ENCODE measurements at regions not wholly inside any gene's neighbourhood (a gene's known extent, or its start where the extent isn't known, plus 50 kb on each side); places are given as distances from the start of the nearest gene placed in this dataset.

- H3K36me3 Mint-ChIP-seq: no peaks in the 10 kb centered on the region
- DNase-seq: no peak
Measured at GRCh38 chr2:19589791-19590190, 231.4 kb upstream of the OSR1 start.

GRCh38 chr2:19580830-19581229 lies 222.4 kb upstream of the OSR1 start:
- H3K9me3 ChIP-seq (ENCODE audit: low read length): no peaks in the 10 kb centered on the region
- DNase-seq: no peak
- no peaks in the 10 kb centered on the region for H3K36me3 Mint-ChIP-seq
- no peak overlapping the region for H3K4me3 Mint-ChIP-seq
- CTCF ChIA-PET: no interaction called here
- H3K4me1 ChIP-seq (ENCODE audit: insufficient read depth, low read length): no peaks in the 10 kb centered on the region
- no peaks in the 10 kb centered on the region for H3K36me3 ChIP-seq (ENCODE audit: insufficient read depth, low read length)
- no peak overlapping the region for H3K4me3 ChIP-seq (ENCODE audit: low read length)
- H3K9me3 Mint-ChIP-seq: peaks cover 0 to 7% (median 0%) of the 10 kb centered on the region in 5 donors
- H3K27ac Mint-ChIP-seq: no peak overlapping the region
- peaks cover 7 to 25% of the 10 kb centered on the region in 2 donors for H3K27me3 Mint-ChIP-seq
- no peaks in the 10 kb centered on the region for H3K4me1 Mint-ChIP-seq
- POLR2A ChIA-PET: no interaction called here
- H3K27ac ChIP-seq (ENCODE audit: low read depth, low read length): no peak overlapping the region
- no peaks in the 10 kb centered on the region for H3K27me3 ChIP-seq (ENCODE audit: insufficient read depth, low read length, poor library complexity, severe bottlenecking)

More at GRCh38 chr2:19589791-19590190, 231.4 kb upstream of the OSR1 start:
- H3K27me3 ChIP-seq (ENCODE audit: insufficient read depth, low read length, poor library complexity, severe bottlenecking): no peaks in the 10 kb centered on the region
- no peak overlapping the region for H3K4me3 ChIP-seq (ENCODE audit: low read length)
- H3K4me1 ChIP-seq (ENCODE audit: insufficient read depth, low read length): no peaks in the 10 kb centered on the region
- H3K4me1 Mint-ChIP-seq: no peaks in the 10 kb centered on the region
- peaks cover 0 to 3% (median 0%) of the 10 kb centered on the region in 5 donors for H3K9me3 Mint-ChIP-seq
- ChIA-PET POLR2A (no interaction called here), CTCF (no interaction called here)
- H3K27me3 Mint-ChIP-seq: peaks cover 0 to 1% of the 10 kb centered on the region in 2 donors
- H3K36me3 ChIP-seq (ENCODE audit: insufficient read depth, low read length): no peaks in the 10 kb centered on the region
- no peak overlapping the region for H3K27ac ChIP-seq (ENCODE audit: low read depth, low read length)
- H3K9me3 ChIP-seq (ENCODE audit: low read length): no peaks in the 10 kb centered on the region
- H3K4me3 Mint-ChIP-seq: no peak overlapping the region
- H3K27ac Mint-ChIP-seq: no peak overlapping the region

GRCh38 chr2:19580264-19580663 lies 221.8 kb upstream of the OSR1 start:
- Mint-ChIP-seq H3K9me3 (peaks cover 0 to 5% (median 0%) of the 10 kb centered on the region in 5 donors), H3K36me3 (no peaks in the 10 kb centered on the region), H3K4me1 (no peaks in the 10 kb centered on the region), H3K4me3 (no peak overlapping the region), H3K27ac (no peak overlapping the region), H3K27me3 (peaks cover 7 to 29% of the 10 kb centered on the region in 2 donors)
- Histone ChIP-seq H3K9me3 (ENCODE audit: low read length) (no peaks in the 10 kb centered on the region), H3K36me3 (ENCODE audit: insufficient read depth, low read length) (no peaks in the 10 kb centered on the region), H3K4me1 (ENCODE audit: insufficient read depth, low read length) (no peaks in the 10 kb centered on the region), H3K4me3 (ENCODE audit: low read length) (no peak overlapping the region), H3K27ac (ENCODE audit: low read depth, low read length) (no peak overlapping the region), H3K27me3 (ENCODE audit: insufficient read depth, low read length, poor library complexity, severe bottlenecking) (no peaks in the 10 kb centered on the region)
- DNase-seq: no peak
- POLR2A ChIA-PET: no interaction called here
- CTCF ChIA-PET: no interaction called here

GRCh38 chr2:19579461-19579860 lies 221.0 kb upstream of the OSR1 start:
- Histone ChIP-seq H3K4me3 (ENCODE audit: low read length) (no peak overlapping the region), H3K36me3 (ENCODE audit: insufficient read depth, low read length) (no peaks in the 10 kb centered on the region), H3K27ac (ENCODE audit: low read depth, low read length) (no peak overlapping the region), H3K9me3 (ENCODE audit: low read length) (no peaks in the 10 kb centered on the region), H3K4me1 (ENCODE audit: insufficient read depth, low read length) (no peaks in the 10 kb centered on the region), H3K27me3 (ENCODE audit: insufficient read depth, low read length, poor library complexity, severe bottlenecking) (no peaks in the 10 kb centered on the region)
- Mint-ChIP-seq H3K9me3 (peaks cover 0 to 5% (median 0%) of the 10 kb centered on the region in 5 donors), H3K27ac (no peak overlapping the region), H3K27me3 (peaks cover 7 to 36% of the 10 kb centered on the region in 2 donors), H3K36me3 (no peaks in the 10 kb centered on the region), H3K4me3 (no peak overlapping the region), H3K4me1 (no peaks in the 10 kb centered on the region)
- no peak for DNase-seq
- CTCF ChIA-PET: no interaction called here
- POLR2A ChIA-PET: no interaction called here

- Histone ChIP-seq H3K36me3 (ENCODE audit: insufficient read depth, low read length) (no peaks in the 10 kb centered on the region), H3K27ac (ENCODE audit: low read depth, low read length) (no peak overlapping the region), H3K4me1 (ENCODE audit: insufficient read depth, low read length) (no peaks in the 10 kb centered on the region), H3K4me3 (ENCODE audit: low read length) (no peak overlapping the region), H3K27me3 (ENCODE audit: insufficient read depth, low read length, poor library complexity, severe bottlenecking) (no peaks in the 10 kb centered on the region), H3K9me3 (ENCODE audit: low read length) (no peaks in the 10 kb centered on the region)
- Mint-ChIP-seq H3K4me3 (no peak overlapping the region), H3K27ac (no peak overlapping the region), H3K36me3 (no peaks in the 10 kb centered on the region), H3K27me3 (peaks cover 7 to 45% of the 10 kb centered on the region in 2 donors), H3K9me3 (peaks cover 0 to 5% (median 0%) of the 10 kb centered on the region in 5 donors), H3K4me1 (no peaks in the 10 kb centered on the region)
- DNase-seq: no peak
- POLR2A ChIA-PET: no interaction called here
- CTCF ChIA-PET: no interaction called here
Measured at GRCh38 chr2:19577723-19578122, 219.3 kb upstream of the OSR1 start.

GRCh38 chr2:19576411-19576810 lies 218.0 kb upstream of the OSR1 start:
- no peak for DNase-seq
- Histone ChIP-seq H3K4me3 (ENCODE audit: low read length) (no peak overlapping the region), H3K27ac (ENCODE audit: low read depth, low read length) (no peak overlapping the region), H3K9me3 (ENCODE audit: low read length) (no peaks in the 10 kb centered on the region), H3K36me3 (ENCODE audit: insufficient read depth, low read length) (no peaks in the 10 kb centered on the region), H3K27me3 (ENCODE audit: insufficient read depth, low read length, poor library complexity, severe bottlenecking) (no peaks in the 10 kb centered on the region), H3K4me1 (ENCODE audit: insufficient read depth, low read length) (no peaks in the 10 kb centered on the region)
- H3K4me3 Mint-ChIP-seq: no peak overlapping the region
- peaks cover 0 to 5% (median 0%) of the 10 kb centered on the region in 5 donors for H3K9me3 Mint-ChIP-seq
- no peaks in the 10 kb centered on the region for H3K4me1 Mint-ChIP-seq
- peaks cover 7 to 52% of the 10 kb centered on the region in 2 donors for H3K27me3 Mint-ChIP-seq
- POLR2A ChIA-PET: no interaction called here
- CTCF ChIA-PET: no interaction called here
- H3K36me3 Mint-ChIP-seq: no peaks in the 10 kb centered on the region
- no peak overlapping the region for H3K27ac Mint-ChIP-seq

GRCh38 chr2:19575641-19576040 lies 217.2 kb upstream of the OSR1 start:
- no peaks in the 10 kb centered on the region for H3K4me1 Mint-ChIP-seq
- Histone ChIP-seq H3K27ac (ENCODE audit: low read depth, low read length) (no peak overlapping the region), H3K4me1 (ENCODE audit: insufficient read depth, low read length) (no peaks in the 10 kb centered on the region), H3K36me3 (ENCODE audit: insufficient read depth, low read length) (no peaks in the 10 kb centered on the region), H3K4me3 (ENCODE audit: low read length) (no peak overlapping the region), H3K27me3 (ENCODE audit: insufficient read depth, low read length, poor library complexity, severe bottlenecking) (no peaks in the 10 kb centered on the region), H3K9me3 (ENCODE audit: low read length) (no peaks in the 10 kb centered on the region)
- peaks cover 0 to 5% (median 0%) of the 10 kb centered on the region in 5 donors for H3K9me3 Mint-ChIP-seq
- H3K27ac Mint-ChIP-seq: no peak overlapping the region
- CTCF ChIA-PET: no interaction called here
- DNase-seq: no peak
- peaks cover 5 to 55% of the 10 kb centered on the region in 2 donors for H3K27me3 Mint-ChIP-seq
- POLR2A ChIA-PET: no interaction called here
- H3K4me3 Mint-ChIP-seq: no peak overlapping the region
- H3K36me3 Mint-ChIP-seq: no peaks in the 10 kb centered on the region

GRCh38 chr2:19574778-19575260 lies 216.4 kb upstream of the OSR1 start:
- H3K36me3 Mint-ChIP-seq: no peaks in the 10 kb centered on the region
- H3K4me3 Mint-ChIP-seq: no peak overlapping the region
- H3K27me3 Mint-ChIP-seq: peaks cover under 1 to 51% of the 10 kb centered on the region in 2 donors
- DNase-seq: no peak
- ChIA-PET CTCF (no interaction called here), POLR2A (no interaction called here)
- Histone ChIP-seq H3K9me3 (ENCODE audit: low read length) (no peaks in the 10 kb centered on the region), H3K36me3 (ENCODE audit: insufficient read depth, low read length) (no peaks in the 10 kb centered on the region), H3K4me1 (ENCODE audit: insufficient read depth, low read length) (no peaks in the 10 kb centered on the region), H3K27me3 (ENCODE audit: insufficient read depth, low read length, poor library complexity, severe bottlenecking) (no peaks in the 10 kb centered on the region), H3K4me3 (ENCODE audit: low read length) (no peak overlapping the region), H3K27ac (ENCODE audit: low read depth, low read length) (no peak overlapping the region)
- peaks cover 0 to 3% (median 0%) of the 10 kb centered on the region in 5 donors for H3K9me3 Mint-ChIP-seq
- H3K27ac Mint-ChIP-seq: no peak overlapping the region
- H3K4me1 Mint-ChIP-seq: no peaks in the 10 kb centered on the region

GRCh38 chr2:19573784-19574183 lies 215.4 kb upstream of the OSR1 start:
- H3K27ac Mint-ChIP-seq: no peak overlapping the region
- Histone ChIP-seq H3K4me3 (ENCODE audit: low read length) (no peak overlapping the region), H3K9me3 (ENCODE audit: low read length) (no peaks in the 10 kb centered on the region), H3K4me1 (ENCODE audit: insufficient read depth, low read length) (no peaks in the 10 kb centered on the region), H3K36me3 (ENCODE audit: insufficient read depth, low read length) (no peaks in the 10 kb centered on the region), H3K27me3 (ENCODE audit: insufficient read depth, low read length, poor library complexity, severe bottlenecking) (no peaks in the 10 kb centered on the region), H3K27ac (ENCODE audit: low read depth, low read length) (no peak overlapping the region)
- H3K4me3 Mint-ChIP-seq: no peak overlapping the region
- peaks cover 3 to 43% of the 10 kb centered on the region in 2 donors for H3K27me3 Mint-ChIP-seq
- peaks cover 0 to 3% (median 0%) of the 10 kb centered on the region in 5 donors for H3K9me3 Mint-ChIP-seq
- ChIA-PET CTCF (no interaction called here), POLR2A (no interaction called here)
- H3K4me1 Mint-ChIP-seq: no peaks in the 10 kb centered on the region
- no peaks in the 10 kb centered on the region for H3K36me3 Mint-ChIP-seq
- DNase-seq: no peak

Measured in CD8-positive, alpha-beta memory T cell (primary cell).